Activated B cell treated with CpG ODN at 0.5 μM for 24 hours (primary cell): ENCODE measurements at regions not wholly inside any gene's neighbourhood (a gene's known extent, or its start where the extent isn't known, plus 50 kb on each side); places are given as distances from the start of the nearest gene placed in this dataset.

Source experiments
- ATAC-seq: fragments of 200-7000 bp; cut with Tn5 transposase; one replicate; pipeline ENCODE4 v1.10.0; 2021; ENCODE audit warnings: low read depth, mild to moderate bottlenecking, moderate library complexity
- CTCF ChIA-PET: fragments of 350-600 bp; sonication (Branson Sonifier 250); formaldehyde crosslinking; loops from one replicate; lab custom pipeline; 2021; ENCODE audit warnings: antibody characterized with exemption; lab: Charles Lee
- POLR2A ChIA-PET: fragments of 350-600 bp; sonication (Branson Sonifier 250); formaldehyde crosslinking; loops from one replicate; lab custom pipeline; 2021; ENCODE audit warnings: antibody characterized with exemption; lab: Charles Lee
- DNase-seq: peaks from one replicate; pipeline ENCODE4 v3.0.0; 2022
- H3K27ac Mint-ChIP-seq: one replicate; pipeline ENCODE4 v1.8.0; 2020; ENCODE audit warnings: mixed read lengths
- H3K27me3 Mint-ChIP-seq: one replicate; pipeline ENCODE4 v1.8.0; 2021; ENCODE audit warnings: mixed read lengths
- H3K36me3 Mint-ChIP-seq: one replicate; pipeline ENCODE4 v1.8.0; 2021; ENCODE audit warnings: low read depth, mixed read lengths
- H3K4me1 Mint-ChIP-seq: one replicate; pipeline ENCODE4 v1.8.0; 2021; ENCODE audit warnings: mixed read lengths
- H3K4me3 Mint-ChIP-seq: one replicate; pipeline ENCODE4 v1.8.0; 2020; ENCODE audit warnings: mild to moderate bottlenecking, mixed read lengths
- H3K9me3 Mint-ChIP-seq: one replicate; pipeline ENCODE4 v1.8.0; 2020; ENCODE audit warnings: mixed read lengths
- CTCF ChIP-seq: fragments of 200-600 bp; IDR thresholded peaks from one replicate; pipeline ENCODE4 v1.8.0; 2022; ENCODE audit warnings: antibody characterized with exemption, mild to moderate bottlenecking
- intact Hi-C: fragments of 100-400 bp; cut with micrococcal nuclease; formaldehyde crosslinking; loops from one replicate; pipeline ENCODE4 v1.15.1; 2024

- H3K36me3 Mint-ChIP-seq = no peaks in the 10 kb centered on the region
- intact Hi-C loops = no loop called here
- POLR2A ChIA-PET = no interaction called here
Measured at GRCh38 chr20:51871943-51872342, 69.6 kb upstream of the SALL4 start.

DNA sequence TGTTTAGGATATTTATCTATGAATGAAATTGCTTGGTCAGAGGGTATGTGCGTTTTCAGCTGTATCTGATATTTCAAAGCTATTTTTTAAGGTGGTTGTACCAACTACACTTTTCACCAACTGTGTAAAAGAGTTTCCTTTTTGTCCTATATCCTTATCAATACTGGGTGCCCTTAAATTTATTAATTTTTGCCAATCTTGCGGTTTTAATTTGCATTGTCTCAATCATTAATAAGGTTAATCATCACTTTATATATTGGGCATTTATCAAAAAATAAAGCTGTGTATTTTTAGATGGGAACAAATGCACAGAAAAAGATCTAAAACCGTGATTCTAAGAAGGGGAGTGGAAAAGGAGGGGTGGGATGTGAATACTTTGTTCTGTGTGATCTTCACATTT is 66.7 kb upstream of the SALL4 start:
- Mint-ChIP-seq H3K27me3 (peaks cover 2% of the 10 kb centered on the region), H3K9me3 (no peaks in the 10 kb centered on the region), H3K36me3 (no peaks in the 10 kb centered on the region), H3K4me3 (no peak overlapping the region), H3K27ac (no peak overlapping the region), H3K4me1 (no peaks in the 10 kb centered on the region)
- intact Hi-C loops = no loop called here
- CTCF ChIA-PET = no interaction called here
- DNase-seq (no peak), ATAC-seq (no peak)
- POLR2A ChIA-PET = no interaction called here
- no peak for TF ChIP-seq CTCF

More at GRCh38 chr20:51871943-51872342, 69.6 kb upstream of the SALL4 start:
- H3K4me1 Mint-ChIP-seq = no peaks in the 10 kb centered on the region
- CTCF ChIA-PET = no interaction called here
- H3K9me3 Mint-ChIP-seq = no peaks in the 10 kb centered on the region
- no peak overlapping the region for H3K27ac Mint-ChIP-seq
- DNase-seq = no peak
- no peak for TF ChIP-seq CTCF
- H3K4me3 Mint-ChIP-seq = no peak overlapping the region
- H3K27me3 Mint-ChIP-seq = peaks cover 2% of the 10 kb centered on the region
- ATAC-seq = no peak

DNA sequence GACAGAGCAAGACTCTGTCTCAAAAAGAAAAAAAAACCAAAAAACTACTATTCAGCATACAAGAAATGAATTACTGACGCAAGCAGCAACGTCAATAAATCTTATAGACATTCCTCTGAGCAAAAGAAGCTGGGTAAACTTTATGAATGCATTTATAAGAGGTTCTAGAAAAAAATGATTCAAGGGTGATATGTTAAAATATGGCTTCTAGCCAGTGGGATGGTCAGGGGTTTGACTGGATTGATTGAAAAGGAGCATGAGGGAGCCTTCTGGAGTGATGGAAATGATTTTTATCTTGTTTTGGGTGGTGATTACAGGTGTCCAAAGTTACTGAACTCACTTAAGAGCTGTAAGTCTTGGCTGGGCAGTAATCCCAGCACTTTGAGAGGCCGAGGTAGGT is 64.9 kb upstream of the SALL4 start:
- ATAC-seq (no peak), DNase-seq (no peak)
- H3K4me3 Mint-ChIP-seq = no peak overlapping the region
- no peaks in the 10 kb centered on the region for H3K4me1 Mint-ChIP-seq
- H3K27me3 Mint-ChIP-seq = peaks cover 7% of the 10 kb centered on the region
- intact Hi-C loops = no loop called here
- TF ChIP-seq CTCF = no peak
- ChIA-PET POLR2A (no interaction called here), CTCF (no interaction called here)
- H3K36me3 Mint-ChIP-seq = no peaks in the 10 kb centered on the region
- H3K9me3 Mint-ChIP-seq = no peaks in the 10 kb centered on the region
- H3K27ac Mint-ChIP-seq = no peak overlapping the region

DNA sequence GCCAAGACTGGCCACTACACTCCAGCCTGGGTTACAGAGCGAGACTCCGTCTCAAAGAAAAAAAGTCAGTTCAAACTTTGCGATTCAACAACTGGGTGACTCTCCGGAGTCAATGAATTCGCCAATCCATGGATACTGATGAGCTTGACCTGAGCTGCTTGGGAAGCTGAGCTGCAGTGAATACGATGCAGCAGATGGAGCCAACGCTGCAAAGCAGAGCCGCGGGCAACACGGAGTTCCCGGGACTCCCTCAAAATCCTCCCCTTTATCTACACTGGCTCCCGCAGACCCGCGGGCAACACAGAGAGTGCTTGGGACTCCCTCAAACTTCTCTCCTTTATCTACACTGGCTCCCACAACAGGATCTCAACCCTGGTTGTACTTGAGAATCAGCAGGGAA is 62.6 kb upstream of the SALL4 start:
- CTCF ChIA-PET = no interaction called here
- no peak overlapping the region for H3K27ac Mint-ChIP-seq
- POLR2A ChIA-PET = no interaction called here
- intact Hi-C loops = no loop called here
- peaks cover 9% of the 10 kb centered on the region for H3K27me3 Mint-ChIP-seq
- H3K36me3 Mint-ChIP-seq = no peaks in the 10 kb centered on the region
- H3K4me3 Mint-ChIP-seq = no peak overlapping the region
- ATAC-seq (no peak), DNase-seq (no peak)
- TF ChIP-seq CTCF = no peak
- no peaks in the 10 kb centered on the region for H3K4me1 Mint-ChIP-seq
- no peaks in the 10 kb centered on the region for H3K9me3 Mint-ChIP-seq

DNA sequence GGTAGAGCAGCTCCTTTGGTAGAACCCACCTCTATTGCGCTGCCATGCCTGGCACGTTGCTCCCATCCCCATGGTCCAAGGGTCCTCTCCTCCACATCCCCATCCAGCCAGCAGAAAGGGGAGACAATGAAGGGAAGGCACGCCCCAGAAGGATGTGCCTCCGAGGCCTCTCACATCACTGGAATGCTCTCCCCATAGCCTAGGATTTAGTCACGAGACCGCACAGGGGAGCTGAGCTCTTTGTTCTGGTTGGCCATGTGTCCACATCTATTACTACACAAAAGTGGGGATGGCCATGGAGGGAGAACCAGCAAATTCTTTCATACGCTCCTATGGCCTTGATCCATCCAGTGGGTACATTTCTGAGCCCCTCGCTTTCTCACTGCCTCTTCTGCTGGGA is 60.5 kb upstream of the SALL4 start:
- Mint-ChIP-seq H3K27ac (no peak overlapping the region), H3K9me3 (no peaks in the 10 kb centered on the region), H3K36me3 (no peaks in the 10 kb centered on the region), H3K4me1 (no peaks in the 10 kb centered on the region), H3K4me3 (no peak overlapping the region), H3K27me3 (peaks cover 14% of the 10 kb centered on the region)
- CTCF ChIA-PET = no interaction called here
- TF ChIP-seq CTCF = no peak
- ATAC-seq (no peak), DNase-seq (no peak)
- intact Hi-C loops = no loop called here
- POLR2A ChIA-PET = no interaction called here
